ENCODE measurements at regions not wholly inside any gene's neighbourhood (a gene's known extent, or its start where the extent isn't known, plus 50 kb on each side); places are given as distances from the start of the nearest gene placed in this dataset.

GRCh38 chr6:26295691-26296555, 69.1 kb upstream of the BTN3A2 start:
- TF ChIP-seq CTCF (IDR thresholded peaks at IDR 0.05) = no peak
- intact Hi-C loops (cut with DNase I) = no loop called here
- Histone ChIP-seq H3K9me3 (no peaks in the 10 kb centered on the region), H3K36me3 (ENCODE audit: insufficient read depth in 1 of 2, low read depth in 1 of 2) (no peaks in the 10 kb centered on the region), H3K4me1 (peaks cover 34% of the 10 kb centered on the region), H3K27me3 (ENCODE audit: insufficient read depth in 3 of 3, low read length in 2 of 3) (no peaks in the 10 kb centered on the region), H3K27ac (peak overlapping the region; percentile 92), H3K4me3 (peak overlapping the region; percentile 33)
- DNase-seq (peak in 1 of 2 donors; percentile 65), ATAC-seq (peak; percentile 80 to 88 (median 83))
- WGBS, 3 donors = 42 to 47% (median 47%) methylated on average over 11 of the region's 11 CpGs

DNA sequence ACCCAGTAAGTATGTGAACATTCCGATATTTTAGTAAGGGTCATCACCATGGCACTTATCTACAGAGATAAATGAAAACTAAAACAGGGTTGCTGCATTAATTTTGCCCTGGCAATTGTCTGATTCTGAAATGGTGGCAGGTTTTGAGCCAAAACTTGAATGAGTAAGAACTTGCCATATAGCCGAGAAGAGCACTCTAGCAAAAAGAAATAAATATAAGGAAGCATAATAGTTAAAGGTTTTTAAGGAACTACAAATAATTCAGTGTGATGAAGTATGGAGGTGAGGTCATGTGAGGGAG, 68.5 kb upstream of the BTN3A2 start:
- peak overlapping the region; percentile 92 for H3K27ac ChIP-seq
- no peaks in the 10 kb centered on the region for H3K27me3 ChIP-seq (ENCODE audit: insufficient read depth in 3 of 3, low read length in 2 of 3)
- WGBS, 3 donors = 49 to 59% (median 54%) methylated on average over 2 of the region's 2 CpGs

GRCh38 chr6:26296857-26297648, 67.9 kb upstream of the BTN3A2 start:
- DNase-seq (peak in 1 of 2 donors; percentile 59), ATAC-seq (peak; percentile 90 to 95 (median 91))
- 36 to 49% (median 38%) methylated on average over 4 of the region's 4 CpGs for WGBS, 3 donors
- TF ChIP-seq CTCF (IDR thresholded peaks at IDR 0.05) = no peak
- Histone ChIP-seq H3K4me1 (peaks cover 34% of the 10 kb centered on the region), H3K36me3 (ENCODE audit: insufficient read depth in 1 of 2, low read depth in 1 of 2) (no peaks in the 10 kb centered on the region), H3K27me3 (ENCODE audit: insufficient read depth in 3 of 3, low read length in 2 of 3) (no peaks in the 10 kb centered on the region), H3K9me3 (no peaks in the 10 kb centered on the region), H3K27ac (peak overlapping the region; percentile 92), H3K4me3 (peak overlapping the region; percentile 35)
- intact Hi-C loops (cut with DNase I) = no loop called here

More for the DNA sequence above, 68.5 kb upstream of the BTN3A2 start:
- no peak for DNase-seq
- TF ChIP-seq CTCF (IDR thresholded peaks at IDR 0.05) = no peak
- Histone ChIP-seq H3K36me3 (ENCODE audit: insufficient read depth in 1 of 2, low read depth in 1 of 2) (no peaks in the 10 kb centered on the region), H3K4me1 (peaks cover 34% of the 10 kb centered on the region), H3K4me3 (peak overlapping the region; percentile 33), H3K9me3 (no peaks in the 10 kb centered on the region)
- no peak for ATAC-seq
- intact Hi-C loops (cut with DNase I) = no loop called here

GRCh38 chr6:26299286-26300042, 65.5 kb upstream of the BTN3A2 start:
- H3K27ac ChIP-seq = no peak overlapping the region
- H3K4me3 ChIP-seq = no peak overlapping the region
- no peak for TF ChIP-seq CTCF (IDR thresholded peaks at IDR 0.05)
- no peak for DNase-seq
- no peaks in the 10 kb centered on the region for H3K27me3 ChIP-seq (ENCODE audit: insufficient read depth in 3 of 3, low read length in 2 of 3)
- ATAC-seq = no peak
- intact Hi-C loops (cut with DNase I) = no loop called here
- no peaks in the 10 kb centered on the region for H3K9me3 ChIP-seq
- H3K4me1 ChIP-seq = peaks cover 28% of the 10 kb centered on the region
- H3K36me3 ChIP-seq (ENCODE audit: insufficient read depth in 1 of 2, low read depth in 1 of 2) = no peaks in the 10 kb centered on the region
- WGBS, 3 donors = 37 to 43% (median 40%) methylated on average over 23 of the region's 23 CpGs

Data from psoas muscle (tissue), 7 donors.